Activated CD4-positive, CD25-positive, alpha-beta regulatory T cell (primary cell): ENCODE measurements at regions not wholly inside any gene's neighbourhood (a gene's known extent, or its start where the extent isn't known, plus 50 kb on each side); places are given as distances from the start of the nearest gene placed in this dataset.

Experiments used
- DNase-seq, 4 experiments: peaks; one replicate each; lab custom pipeline; 2025; lab: John Stamatoyannopoulos, UW

DNA sequence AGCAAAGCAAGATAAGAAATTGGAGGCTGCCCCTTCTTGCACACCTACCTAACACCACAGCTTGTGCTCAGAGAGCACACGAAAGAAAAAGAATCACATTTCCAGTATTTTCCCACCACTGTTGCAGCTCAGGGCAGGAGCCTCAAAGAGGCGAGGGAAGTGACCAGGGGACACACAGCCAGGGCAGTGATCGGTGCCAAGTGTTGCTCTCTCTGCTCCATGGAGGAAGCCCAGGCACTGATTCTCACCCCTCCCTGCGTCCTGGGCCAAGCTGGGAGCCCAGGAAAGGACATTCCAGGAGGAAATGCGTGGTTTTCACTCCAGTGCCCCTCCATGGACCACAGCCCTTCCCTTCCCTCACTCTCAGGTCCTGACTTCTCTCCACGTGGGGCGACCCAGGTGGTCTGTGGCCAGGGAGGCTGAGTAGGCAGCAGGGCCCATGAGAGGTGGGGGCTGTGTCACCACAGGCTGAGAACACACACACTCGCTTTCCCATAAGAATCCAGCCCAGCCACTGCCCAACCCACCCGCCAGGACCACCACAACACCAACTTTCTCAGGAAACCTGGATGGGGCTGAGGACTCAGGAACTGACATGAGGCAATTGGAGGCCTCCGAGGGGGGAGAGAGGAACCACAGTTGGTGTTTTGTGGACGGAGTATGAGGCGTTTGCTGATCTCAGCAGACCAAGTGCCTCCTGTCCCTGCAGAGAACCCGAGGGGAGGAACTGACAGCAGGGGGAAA lies 81.7 kb upstream of the MAFB start:
- no peak for DNase-seq

DNA sequence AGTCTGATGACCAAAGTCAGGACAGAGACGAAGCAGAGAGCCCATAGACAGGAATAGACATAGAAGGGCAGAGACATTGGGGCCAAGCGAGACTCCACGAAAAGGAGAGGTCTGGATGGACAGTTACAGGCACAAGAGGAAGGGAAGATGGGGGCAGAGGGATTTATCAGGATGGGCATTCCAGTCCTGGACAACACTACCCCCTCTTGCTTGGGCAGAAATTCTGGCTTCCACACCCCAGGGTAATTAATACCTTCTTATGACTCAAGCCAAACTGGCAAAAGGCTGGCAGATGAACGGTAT lies 82.2 kb upstream of the MAFB start:
- DNase-seq: no peak

DNA sequence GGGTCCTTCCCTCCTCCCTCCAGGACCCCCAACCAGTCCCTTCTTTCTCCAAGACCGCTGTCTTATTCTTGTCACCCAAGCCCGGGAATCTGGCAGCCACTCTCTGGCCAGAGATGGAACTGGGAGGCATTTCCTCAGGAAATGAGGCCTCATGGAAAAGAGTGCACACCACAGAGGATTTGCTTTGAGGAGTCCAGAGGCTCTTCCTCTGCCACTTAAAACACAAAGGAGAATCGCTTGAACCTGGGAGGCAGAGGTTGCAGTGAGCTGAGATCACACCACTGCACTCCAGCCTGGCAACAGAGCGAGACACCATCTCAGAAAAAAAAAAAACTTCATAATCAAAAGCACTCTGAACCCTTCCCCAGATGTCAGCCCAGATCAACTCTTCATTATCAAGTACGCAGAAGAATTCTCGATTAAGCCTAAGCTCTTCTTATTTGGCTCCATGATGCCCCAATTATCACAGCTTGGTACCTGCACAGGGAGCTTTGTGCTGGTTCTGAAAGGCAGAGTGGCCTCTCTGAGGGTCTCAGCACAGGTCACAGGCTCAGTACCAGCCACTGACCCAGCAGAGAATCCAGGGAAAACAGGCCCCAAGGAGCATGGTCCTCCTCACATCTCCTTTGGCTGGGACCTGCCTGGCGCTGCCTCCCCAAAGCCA lies 82.9 kb upstream of the MAFB start:
- DNase-seq: no peak

DNA sequence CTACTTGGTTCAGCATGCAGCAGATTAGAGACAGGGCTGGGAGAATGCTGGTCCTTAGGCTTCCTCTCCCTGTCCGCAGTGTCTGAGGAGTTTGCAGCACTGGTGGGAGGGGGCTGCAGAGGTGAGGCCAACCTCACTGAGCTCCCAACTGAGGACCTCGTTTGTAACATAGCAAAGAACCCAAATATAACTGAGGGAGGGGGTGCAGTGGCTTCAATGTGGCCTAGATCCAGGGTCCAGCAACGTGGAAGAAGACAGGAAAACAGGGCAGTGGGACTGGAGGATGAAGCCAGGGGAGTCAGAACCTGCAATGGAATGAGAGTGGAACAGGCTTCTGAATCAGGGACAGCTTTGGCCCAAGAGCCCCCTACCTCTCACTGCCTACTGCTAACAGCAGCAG lies 84.3 kb upstream of the MAFB start:
- DNase-seq: no peak

DNA sequence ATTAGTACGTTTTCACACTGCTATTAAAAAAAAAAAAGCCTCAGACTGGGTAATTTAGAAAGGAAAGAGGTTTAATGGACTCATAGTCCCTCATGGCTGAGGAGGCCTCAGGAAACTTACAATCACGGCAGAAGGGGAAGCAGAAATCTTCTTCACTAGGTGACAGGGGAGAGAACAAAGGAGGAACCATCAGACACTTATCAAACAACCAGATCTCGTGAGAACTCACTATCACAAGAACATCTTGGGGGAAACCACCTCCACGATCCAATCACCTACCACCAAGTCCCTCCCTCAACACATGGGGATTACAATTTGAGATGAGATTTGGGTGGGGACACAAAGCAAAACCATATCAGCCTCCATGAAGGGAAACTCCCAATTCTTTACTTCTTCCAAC lies 85.2 kb upstream of the MAFB start:
- no peak for DNase-seq

DNA sequence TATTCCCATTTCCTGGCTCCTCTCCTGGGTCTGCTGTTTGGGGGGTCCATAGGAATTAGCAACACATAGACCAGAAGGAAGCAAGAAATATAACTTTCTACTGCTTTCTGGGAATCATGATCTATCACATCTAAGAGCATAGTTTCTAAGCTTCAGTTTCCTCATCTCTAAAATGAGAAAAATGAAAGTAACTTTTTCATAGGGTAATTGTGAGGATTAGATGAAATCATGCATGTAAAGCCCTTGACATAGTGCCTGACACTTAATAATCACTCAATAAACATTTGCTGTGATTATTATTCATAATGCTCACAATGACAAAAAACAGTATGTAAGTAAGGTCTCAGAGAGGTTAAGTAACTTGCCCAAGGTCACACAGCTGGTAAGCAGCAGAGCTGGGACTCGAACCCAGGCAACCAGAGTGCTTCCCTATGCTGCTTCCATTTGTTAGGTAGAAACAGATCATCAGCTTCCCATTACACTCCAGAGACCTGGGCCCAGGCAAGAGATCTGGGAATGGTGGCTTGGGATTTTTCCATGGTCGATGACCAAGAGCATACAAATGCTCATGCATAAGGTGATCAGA lies 86.6 kb upstream of the MAFB start:
- DNase-seq: no peak

DNA sequence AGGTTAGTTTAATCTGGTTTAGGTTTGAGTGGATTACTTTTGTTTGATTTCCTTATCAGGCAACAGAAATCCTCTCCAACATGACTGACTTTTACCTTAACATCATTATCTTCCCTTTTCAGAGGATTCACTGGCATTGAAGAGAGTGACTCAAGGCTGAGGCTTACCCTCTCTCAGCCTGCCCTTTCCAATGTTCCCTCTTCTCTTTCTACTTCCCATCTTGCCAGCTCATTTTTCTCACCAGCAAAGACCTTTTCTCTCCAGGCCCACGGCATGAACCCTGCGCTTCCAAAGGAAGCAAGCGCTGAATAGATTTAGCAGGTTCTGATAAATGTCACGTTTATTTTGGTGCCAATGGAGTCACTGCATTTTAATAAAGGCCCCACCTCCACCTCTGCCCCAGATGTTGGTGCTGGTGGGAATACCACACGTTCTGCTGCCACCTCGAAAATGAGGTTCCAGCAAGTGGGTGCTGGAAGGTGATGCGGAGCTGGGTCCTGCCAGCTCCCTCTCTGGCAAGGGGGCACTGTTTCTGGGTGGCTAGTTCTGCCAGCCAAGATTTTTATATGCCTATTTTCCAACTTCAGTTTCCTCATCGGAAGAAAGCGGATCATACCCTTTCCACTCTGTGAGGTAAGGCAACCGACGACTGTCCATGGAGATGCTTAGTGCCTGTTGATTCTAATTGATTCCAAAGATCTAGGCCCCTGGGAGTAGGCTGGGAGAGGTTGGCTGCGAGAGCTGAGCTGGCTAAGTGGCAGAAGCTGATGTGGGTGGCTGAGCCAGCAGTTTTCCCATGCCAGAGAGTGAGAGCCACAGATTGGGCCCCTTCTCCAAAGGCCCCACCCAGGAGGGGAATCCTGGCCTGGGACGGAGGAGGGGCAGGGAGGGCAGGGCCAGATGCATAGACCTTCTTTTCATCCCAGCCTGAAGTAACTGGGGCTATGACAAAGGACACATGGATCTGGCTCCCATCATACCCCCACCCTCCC lies 87.7 kb upstream of the MAFB start:
- no peak for DNase-seq

DNA sequence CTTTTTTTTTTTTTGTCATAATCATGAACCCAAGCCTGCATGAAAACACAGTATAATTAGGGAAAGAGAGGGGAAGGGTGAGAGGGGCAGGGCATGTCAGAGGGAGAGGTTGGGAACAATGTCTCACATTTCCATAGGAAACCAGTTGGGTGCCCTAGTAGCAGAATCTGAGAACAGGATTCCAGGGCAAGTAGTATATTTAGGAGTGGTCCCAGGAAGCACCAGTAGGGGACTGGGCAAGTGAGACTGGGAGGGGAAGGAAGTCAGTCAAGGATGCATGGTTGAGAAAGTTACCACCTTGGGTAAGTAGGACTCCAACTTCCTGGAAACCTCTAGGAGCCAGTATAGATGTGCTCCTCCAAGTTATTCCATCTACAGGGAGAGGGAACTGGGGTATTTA lies 88.6 kb upstream of the MAFB start:
- DNase-seq: no peak

DNA sequence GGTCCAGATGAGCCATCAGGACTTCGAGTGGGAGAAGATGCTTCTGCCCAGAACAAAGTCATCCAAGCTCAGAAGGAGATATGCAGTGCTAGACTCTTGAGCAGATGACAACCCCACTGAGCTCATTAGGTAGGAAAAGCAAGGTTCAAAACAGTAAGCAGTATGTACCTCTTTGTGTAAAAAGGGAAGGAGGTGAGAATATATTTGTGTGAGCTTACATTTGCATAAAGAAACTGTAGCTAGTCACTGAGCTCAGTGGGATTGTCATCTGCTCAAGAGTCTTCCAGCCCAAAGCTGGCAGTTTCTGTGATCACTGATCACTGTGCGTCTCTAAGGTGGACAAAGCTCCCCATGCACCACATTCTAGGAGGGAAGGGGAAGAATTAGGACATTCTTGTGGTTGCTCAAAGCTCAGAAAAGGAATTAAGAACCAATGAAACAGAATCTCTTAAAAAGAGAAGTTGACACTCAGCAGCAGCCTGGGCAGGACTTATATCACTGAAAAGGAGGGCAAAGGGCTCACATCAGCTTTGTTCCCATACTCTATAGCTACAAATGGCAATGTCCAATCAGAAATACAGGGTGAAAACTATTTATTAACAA lies 90.0 kb upstream of the MAFB start:
- no peak for DNase-seq

DNA sequence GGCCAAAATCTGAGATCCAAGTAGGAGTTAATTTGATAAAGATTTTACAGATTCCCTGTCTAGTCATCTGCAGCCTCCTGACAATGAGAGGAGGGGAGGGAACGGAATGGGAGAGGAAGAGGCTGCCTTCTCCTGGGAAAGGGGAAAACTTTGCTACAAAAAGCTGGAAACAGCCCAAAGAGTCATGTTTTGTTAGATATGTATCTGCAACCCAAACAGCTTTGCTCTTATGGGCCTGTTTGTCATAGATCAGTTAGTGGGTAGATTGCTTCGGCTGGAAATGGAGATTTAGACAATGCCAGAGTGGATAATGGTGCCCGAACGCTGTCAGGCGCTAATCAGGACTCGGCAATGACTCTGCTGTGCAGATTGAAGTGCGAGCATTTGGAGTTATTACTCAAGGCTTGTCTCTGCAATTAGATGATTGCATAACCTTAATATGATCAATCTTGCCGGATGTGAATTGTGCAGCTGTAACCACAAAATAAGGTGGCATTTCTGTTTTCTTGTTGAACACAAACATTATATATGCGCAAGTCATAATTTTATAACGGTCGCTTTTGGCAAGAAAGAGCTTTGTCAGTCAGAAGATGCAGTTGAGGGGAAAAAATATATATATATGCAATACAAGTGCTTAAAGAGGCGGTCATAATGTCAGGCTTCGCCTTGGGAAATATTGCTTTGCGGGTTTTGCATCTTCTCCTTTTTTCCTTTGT lies 92.4 kb upstream of the MAFB start:
- DNase-seq: no peak

DNA sequence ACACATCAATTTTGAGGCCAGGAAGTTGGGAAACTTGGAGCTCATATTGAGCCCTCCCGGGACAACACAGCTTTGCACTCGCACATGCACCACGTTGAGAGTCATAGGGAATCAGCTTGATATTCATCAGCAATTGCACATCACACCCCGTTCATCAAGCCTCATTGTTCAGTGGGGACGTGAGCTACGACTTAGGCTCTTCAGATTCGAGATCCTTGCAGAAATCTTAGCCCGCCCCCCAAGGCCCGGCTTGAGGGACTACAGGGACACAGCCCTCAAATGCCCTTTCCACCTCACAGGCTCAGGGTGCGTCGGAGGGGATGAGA lies 93.0 kb upstream of the MAFB start:
- no peak for DNase-seq

DNA sequence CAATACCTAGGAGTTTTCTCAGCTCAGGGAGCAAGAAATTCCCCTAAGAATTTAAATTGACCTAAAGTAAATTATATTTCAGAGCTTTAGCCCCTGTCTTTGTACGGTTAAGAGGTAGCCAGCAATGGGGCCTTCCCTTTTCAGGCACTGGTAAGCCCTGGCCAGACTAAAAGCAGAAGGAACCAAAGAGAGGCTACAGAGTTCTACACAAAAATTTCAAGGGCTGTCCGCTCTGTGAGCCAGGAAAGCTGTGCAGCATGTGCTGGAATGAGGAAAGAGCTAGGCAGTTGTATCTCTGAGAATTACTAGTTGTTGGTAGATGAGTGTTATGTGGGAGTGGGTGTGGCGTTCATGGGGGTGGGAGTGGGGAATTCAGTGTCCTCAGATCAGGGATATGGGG lies 96.3 kb upstream of the MAFB start:
- DNase-seq: no peak

DNA sequence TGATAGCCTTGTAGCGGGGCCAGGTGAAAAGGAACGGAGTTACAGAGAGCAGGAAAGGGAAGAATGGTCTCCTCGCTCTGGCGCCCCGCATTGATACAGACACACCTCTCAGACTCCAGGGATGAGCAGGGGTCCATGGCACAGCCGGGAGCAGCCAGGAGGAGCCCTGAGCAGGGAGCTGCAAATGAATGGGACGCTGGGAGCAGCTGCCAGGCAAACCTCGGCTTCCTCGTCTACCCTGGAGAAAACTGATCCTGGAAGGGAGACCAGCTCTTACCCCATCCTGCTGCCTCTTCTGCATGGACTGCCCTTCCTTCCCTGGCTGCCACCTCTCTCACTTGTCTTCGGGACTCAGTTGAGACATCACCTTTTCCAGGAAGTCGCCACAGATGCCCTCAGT lies 97.3 kb upstream of the MAFB start:
- no peak for DNase-seq

DNA sequence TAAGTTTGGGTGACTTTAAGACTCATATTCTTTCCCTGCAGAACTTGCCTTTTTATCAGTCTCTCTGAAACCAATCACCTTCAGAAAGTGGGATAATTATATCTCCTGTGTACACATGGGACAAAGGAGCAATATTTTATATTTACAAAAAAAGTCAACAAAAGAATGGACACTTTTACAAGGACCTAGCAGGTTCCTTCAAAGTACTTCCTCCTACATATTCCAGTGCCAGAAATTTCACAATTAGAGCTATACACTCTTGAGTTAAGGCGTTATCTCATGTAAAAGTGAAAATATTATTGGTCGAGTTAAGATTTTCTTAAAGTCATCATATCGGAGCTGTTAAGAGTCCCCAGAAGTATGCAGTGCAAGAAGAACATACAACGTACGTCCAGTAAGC lies 98.9 kb upstream of the MAFB start:
- DNase-seq: no peak

DNA sequence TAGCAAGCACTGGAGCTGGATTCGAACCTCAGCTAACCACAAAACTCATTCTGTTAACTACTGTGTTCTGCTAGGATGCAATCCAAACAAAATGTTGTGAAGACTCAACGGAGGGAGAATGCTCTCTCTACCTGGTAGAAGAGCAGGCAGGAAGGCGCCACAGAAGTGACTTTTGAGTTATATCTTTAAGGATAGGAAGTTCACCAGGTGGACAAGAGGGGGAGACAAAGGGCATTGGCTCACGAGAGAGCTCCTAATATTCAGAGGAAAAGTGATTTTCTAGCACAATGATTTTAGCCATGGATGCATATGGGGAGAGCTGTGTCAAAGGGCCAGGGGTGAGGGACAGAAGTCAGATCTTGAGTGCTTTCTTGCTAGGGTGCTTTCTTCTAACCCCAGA lies 108.4 kb upstream of the MAFB start:
- DNase-seq: no peak

DNA sequence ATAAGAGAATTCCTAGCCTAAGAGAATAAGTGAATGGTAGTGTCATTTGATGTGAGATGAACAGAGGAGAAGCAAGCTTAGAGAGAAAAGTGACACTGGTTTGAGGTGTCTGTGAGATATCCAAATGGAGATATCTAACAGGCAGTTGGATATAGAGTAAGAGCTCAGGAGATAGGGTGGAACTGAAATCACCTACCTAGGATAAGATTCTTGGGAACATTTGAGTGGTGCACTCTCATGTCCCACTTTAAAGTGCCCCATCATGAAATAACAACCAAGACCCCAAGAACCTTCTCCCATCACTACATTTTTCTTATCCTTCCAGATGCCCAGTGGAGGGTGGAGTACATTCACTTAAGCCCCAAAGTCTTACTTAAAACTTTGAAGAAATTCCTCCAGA lies 109.0 kb upstream of the MAFB start:
- DNase-seq: no peak

DNA sequence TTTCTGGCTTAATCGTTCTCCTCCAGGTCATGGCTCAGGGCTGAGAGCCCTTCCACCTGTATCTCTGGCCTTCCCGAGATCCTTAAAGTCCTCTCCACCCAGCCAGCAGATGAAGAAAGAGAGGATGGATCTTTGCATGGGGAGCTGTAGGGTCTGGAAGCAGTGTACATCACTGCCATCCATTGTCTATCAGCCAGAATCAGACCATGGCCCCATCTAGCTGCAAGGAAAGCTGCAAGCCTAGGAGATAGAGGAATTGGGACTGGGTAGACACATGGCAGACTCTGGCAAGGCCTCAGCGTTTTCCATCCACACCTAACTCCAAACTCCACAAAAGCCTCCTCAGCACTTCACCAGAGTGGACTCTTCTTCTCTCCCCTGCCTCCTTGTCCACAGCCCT lies 113.8 kb upstream of the MAFB start:
- no peak for DNase-seq

DNA sequence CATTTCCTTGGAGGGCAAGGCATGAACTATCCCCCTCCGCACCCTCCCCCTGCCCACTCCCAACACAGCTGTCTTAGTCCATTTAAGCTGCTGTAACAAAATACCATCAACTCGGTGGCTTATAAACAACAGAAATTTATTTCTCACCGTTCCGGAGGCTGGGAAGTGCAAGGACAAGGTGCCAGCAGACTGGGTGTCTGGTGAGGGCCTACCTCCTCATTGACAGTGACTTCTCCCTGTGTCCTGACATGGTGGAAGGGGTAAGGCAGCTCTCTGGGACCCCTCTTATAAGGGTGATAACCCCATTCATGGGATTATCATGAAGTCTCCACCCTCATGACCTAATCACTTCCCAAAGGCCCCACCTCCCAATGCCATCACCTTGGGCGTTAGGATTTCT lies 114.3 kb upstream of the MAFB start:
- no peak for DNase-seq

DNA sequence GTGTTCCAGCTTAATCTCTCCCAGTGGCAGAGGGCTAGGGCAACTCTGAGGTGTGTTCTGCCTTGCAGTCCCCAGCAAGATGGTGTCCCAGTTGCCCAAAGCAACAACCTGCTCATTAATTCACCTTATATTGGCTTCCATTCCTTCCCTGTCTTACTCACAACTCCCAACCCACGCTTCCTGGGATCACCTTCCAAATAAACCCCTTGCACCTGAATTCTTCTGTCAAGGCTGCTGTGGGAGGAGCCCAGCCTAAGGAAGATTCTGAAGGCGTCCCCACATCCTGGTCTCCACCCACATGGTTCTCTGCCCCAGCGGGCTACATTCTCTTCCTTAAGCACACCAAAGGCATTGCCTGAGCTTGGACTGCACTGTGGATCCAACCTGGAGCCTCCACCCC lies 116.6 kb upstream of the MAFB start:
- DNase-seq: no peak

DNA sequence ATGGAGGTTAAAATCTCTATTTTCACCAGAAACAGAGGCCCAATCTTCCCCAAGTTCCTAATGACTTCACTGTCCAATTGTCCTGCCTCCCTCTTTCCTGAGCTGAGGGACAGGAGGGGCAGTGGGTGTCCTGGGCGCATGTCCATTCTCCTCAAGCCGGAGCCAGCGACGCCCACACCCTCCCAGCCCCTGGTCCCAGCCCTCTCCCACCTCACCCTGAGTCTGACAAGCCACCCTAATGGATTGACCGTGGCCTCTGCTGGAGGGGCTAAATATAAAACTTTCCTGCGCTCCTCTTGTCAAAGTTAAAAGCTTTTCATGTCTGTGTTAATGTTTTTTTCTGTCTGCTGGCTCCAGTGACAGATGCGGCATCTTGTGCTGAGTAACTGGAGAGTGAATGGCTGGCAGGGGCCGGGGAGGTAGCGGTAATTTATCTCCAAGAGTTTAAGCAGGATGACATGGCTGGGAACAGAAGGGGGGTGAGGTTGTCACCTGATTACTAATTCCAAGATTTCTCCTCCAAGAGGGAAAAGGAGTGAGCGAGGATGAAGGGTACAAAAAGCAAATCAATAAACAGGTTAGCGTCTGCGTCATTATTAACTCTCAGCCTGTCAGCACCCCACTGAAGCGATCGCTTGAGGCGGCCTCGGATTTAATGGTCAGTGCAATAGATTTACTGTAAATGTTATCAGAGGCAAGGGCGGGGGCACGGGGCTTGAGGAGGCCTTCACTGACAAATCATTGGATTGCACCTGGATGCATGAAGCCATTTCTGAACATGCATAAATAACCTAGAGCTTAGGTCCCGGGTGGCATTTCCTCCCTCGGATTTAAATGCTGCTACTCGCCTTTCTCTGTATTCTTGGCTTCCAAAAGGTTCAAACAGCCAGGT lies 118.1 kb upstream of the MAFB start:
- DNase-seq: no peak

DNA sequence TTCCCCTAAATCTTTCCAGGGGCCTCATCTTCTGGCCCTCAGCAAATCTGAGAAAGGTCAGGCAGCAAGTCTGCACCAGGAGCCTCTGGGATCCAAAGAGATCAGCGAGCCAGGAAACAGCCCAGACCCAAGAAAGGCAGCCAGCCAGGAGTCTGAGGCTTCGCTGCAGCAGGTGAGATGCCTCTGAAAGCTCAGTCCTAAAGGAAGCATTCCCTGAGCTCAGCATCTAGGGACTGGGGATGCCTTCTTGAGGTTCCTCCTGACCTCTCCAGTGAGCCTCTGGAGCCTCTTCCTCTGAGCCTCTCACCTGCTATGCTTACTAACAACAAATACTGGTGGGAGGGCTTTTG lies 118.8 kb upstream of the MAFB start:
- DNase-seq: no peak
